ENCODE measurements at regions not wholly inside any gene's neighbourhood (a gene's known extent, or its start where the extent isn't known, plus 50 kb on each side); places are given as distances from the start of the nearest gene placed in this dataset.
A peak's percentile ranks its signal among the peaks of the same experiment; 100 is the strongest.

- peak in 2 of 5 donors; percentile 20 to 44 for DNase-seq
- Histone ChIP-seq H3K4me1 (no peaks in the 10 kb centered on the region), H3K9me3 (peaks cover 0 to 11% (median 0%) of the 10 kb centered on the region in 12 donors), H3K27ac (no peak overlapping the region), H3K4me3 (no peak overlapping the region), H3K27me3 (peaks cover 0 to 7% (median 0%) of the 10 kb centered on the region in 9 donors), H3K36me3 (no peaks in the 10 kb centered on the region)
- intact Hi-C loops (cut with DNase I), result no loop called here
- peak in 1 of 4 donors; percentile 31 for ATAC-seq
- no peak for TF ChIP-seq CTCF (IDR thresholded peaks at IDR 0.05)
- TF ChIP-seq POLR2A (IDR thresholded peaks at IDR 0.05), result no peak
- WGBS, 4 donors, result 89 to 90% (median 90%) methylated on average over 29 to 30 of the region's 30 CpGs
Observed at GRCh38 chr7:1312136-1313070, 79.7 kb downstream of the UNCX start.

GRCh38 chr7:1313613-1314012 lies 80.9 kb downstream of the UNCX start:
- Histone ChIP-seq H3K27ac (no peak overlapping the region), H3K9me3 (peaks cover 0 to 11% (median 0%) of the 10 kb centered on the region in 12 donors), H3K36me3 (no peaks in the 10 kb centered on the region), H3K27me3 (peaks cover 0 to 7% (median 0%) of the 10 kb centered on the region in 9 donors), H3K4me3 (no peak overlapping the region), H3K4me1 (no peaks in the 10 kb centered on the region)
- intact Hi-C loops (cut with DNase I), result no loop called here
- TF ChIP-seq POLR2A (IDR thresholded peaks at IDR 0.05) (no peak), CTCF (IDR thresholded peaks at IDR 0.05) (no peak)
- ATAC-seq (no peak), DNase-seq (peak in 1 of 5 donors; percentile 7)
- WGBS, 4 donors, result 58 to 61% (median 59%) methylated on average over 13 to 15 of the region's 15 CpGs

- Histone ChIP-seq H3K4me1 (no peaks in the 10 kb centered on the region), H3K27ac (no peak overlapping the region), H3K36me3 (no peaks in the 10 kb centered on the region), H3K9me3 (peaks cover 0 to 11% (median 0%) of the 10 kb centered on the region in 12 donors), H3K4me3 (no peak overlapping the region), H3K27me3 (peaks cover 0 to 7% (median 0%) of the 10 kb centered on the region in 9 donors)
- no peak for TF ChIP-seq POLR2A (IDR thresholded peaks at IDR 0.05)
- TF ChIP-seq CTCF (IDR thresholded peaks at IDR 0.05), result no peak
- DNase-seq, result peak in 1 of 5 donors; percentile 8
- 65 to 77% (median 75%) methylated on average over 22 to 28 of the region's 28 CpGs for WGBS, 4 donors
- intact Hi-C loops (cut with DNase I), result no loop called here
- ATAC-seq, result no peak
Observed at GRCh38 chr7:1314021-1314907, 81.6 kb downstream of the UNCX start.

All from heart left ventricle (tissue), 16 donors.